ENCODE measurements at regions not wholly inside any gene's neighbourhood (a gene's known extent, or its start where the extent isn't known, plus 50 kb on each side); places are given as distances from the start of the nearest gene placed in this dataset.

- Histone ChIP-seq H3K79me2 (ENCODE audit: control insufficient read depth in 1 of 2, insufficient read depth in 2 of 2, low read length in 2 of 2) (no peaks in the 10 kb centered on the region), H4K8ac (ENCODE audit: extremely low read depth, insufficient read depth, low read length) (no peak overlapping the region), H3K79me1 (ENCODE audit: low read depth, low read length) (no peaks in the 10 kb centered on the region), H2BK120ac (replicated peaks; ENCODE audit: low read depth, low read length) (no peak overlapping the region), H3K27me3 (replicated peaks in 1 of 4; ENCODE audit: control insufficient read depth in 3 of 4, extremely low read depth in 1 of 4, insufficient read depth in 3 of 4, low read length in 3 of 4) (no peaks in the 10 kb centered on the region), H2BK5ac (ENCODE audit: low read depth, low read length) (no peak overlapping the region), H4K91ac (replicated peaks; ENCODE audit: insufficient read length, low read length) (no peak overlapping the region), H3K23ac (ENCODE audit: insufficient read length) (no peak overlapping the region), H3K4ac (replicated peaks; ENCODE audit: insufficient read length, low read depth, low read length) (no peak overlapping the region), H3K14ac (ENCODE audit: insufficient read length) (no peak overlapping the region), H3K56ac (replicated peaks; ENCODE audit: insufficient read length, low read depth, low read length) (no peak overlapping the region), H3K23me2 (ENCODE audit: low read depth, low read length) (no peaks in the 10 kb centered on the region), H2BK12ac (ENCODE audit: low read depth, low read length) (no peak overlapping the region), H2AFZ (ENCODE audit: low read length) (no peak overlapping the region), H3K4me1 (replicated peaks in 1 of 4; ENCODE audit: control insufficient read depth in 3 of 4, insufficient read depth in 4 of 4, low read length in 3 of 4) (no peaks in the 10 kb centered on the region), H2AK5ac (ENCODE audit: low read depth, low read length) (no peak overlapping the region), H3K36me3 (ENCODE audit: control insufficient read depth in 2 of 4, insufficient read depth in 4 of 4, low read length in 3 of 4) (no peaks in the 10 kb centered on the region), H3K9me3 (ENCODE audit: insufficient read depth in 2 of 2, low read depth in 1 of 2, low read length in 1 of 2) (peaks cover 1 to 8% of the 10 kb centered on the region in 2 experiments; a peak in 3 of 4 replicates), H4K5ac (ENCODE audit: insufficient read length, low read depth, low read length) (no peak overlapping the region), H4K20me1 (replicated peaks in 1 of 2; ENCODE audit: control insufficient read depth in 1 of 2, insufficient read depth in 2 of 2, low read length in 2 of 2) (no peaks in the 10 kb centered on the region), H2BK15ac (ENCODE audit: low read length) (no peak overlapping the region), H3K18ac (ENCODE audit: extremely low read depth, low read length) (no peak overlapping the region), H2BK20ac (ENCODE audit: low read length) (no peak overlapping the region), H3K4me2 (ENCODE audit: insufficient read depth in 1 of 2, low read depth in 2 of 2, low read length in 2 of 2) (no peak overlapping the region), H3K4me3 (ENCODE audit: extremely low read depth in 1 of 4, insufficient read depth in 2 of 4, low read depth in 3 of 4, low read length in 4 of 4) (no peak overlapping the region), H3K9ac (replicated peaks in 1 of 4; ENCODE audit: extremely low read depth in 1 of 4, low read depth in 3 of 4, low read length in 3 of 4) (no peak overlapping the region), H3K27ac (ENCODE audit: low read depth, low read length) (no peak overlapping the region)
- FAIRE-seq (no peak), DNase-seq (ENCODE audit: low read depth in 1 of 2, low spot score in 2 of 2) (no peak)
- POLR2A ChIA-PET (ENCODE audit: partially characterized antibody), result no interaction called here
- CTCF ChIA-PET (ENCODE audit: partially characterized antibody), result interaction anchor here (1.4 to 3.5 kb wide), 3 partner anchors 32 to 239 kb away, joined by 3 to 14 read pairs (median 6); no protein-coding TSS in a partner anchor
- 96% methylated on average over 4 of the region's 4 CpGs; no CpG with 5 or more reads in 1 of the 2 experiments for WGBS, 2 experiments (ENCODE audit: extremely low coverage in 1 of 2, insufficient coverage in 1 of 2, insufficient read length in 1 of 2, insufficient replicate concordance in 2 of 2, low coverage in 1 of 2, low lambda C conversion rate in 2 of 2, missing lambda C conversion rate in 1 of 2)
- TF ChIP-seq CEBPB (IDR thresholded peaks at IDR 0.05; ENCODE audit: low read depth, low read length) (no peak), SP4 (IDR thresholded peaks at IDR 0.05; ENCODE audit: low read length) (no peak), ATF3 (IDR thresholded peaks at IDR 0.05; ENCODE audit: insufficient read depth, low read depth, low read length) (no peak), SP2 (IDR thresholded peaks at IDR 0.05; ENCODE audit: low read length) (no peak), SUZ12 (IDR thresholded peaks at IDR 0.05; ENCODE audit: low read length) (no peak), CBX8 (IDR thresholded peaks at IDR 0.05; ENCODE audit: borderline replicate concordance, low read depth, low read length) (no peak), TBP (IDR thresholded peaks at IDR 0.05; ENCODE audit: low read depth, low read length) (no peak), HDAC2 (IDR thresholded peaks at IDR 0.05; ENCODE audit: borderline replicate concordance in 1 of 2, low read depth in 2 of 2, low read length in 2 of 2) (no peak), BCL11A (IDR thresholded peaks at IDR 0.05; ENCODE audit: low read depth in 2 of 2, low read length in 2 of 2) (no peak), NRF1 (IDR thresholded peaks at IDR 0.05; ENCODE audit: low read depth, low read length) (no peak), MAFK (IDR thresholded peaks at IDR 0.05; ENCODE audit: low read depth, low read length) (no peak), POU5F1 (IDR thresholded peaks at IDR 0.05; ENCODE audit: low read depth, low read length) (no peak), SIN3A (conservative IDR thresholded peaks at IDR 0.05 in 1 of 2, IDR thresholded peaks at IDR 0.05 in 1 of 2; ENCODE audit: low read depth in 1 of 2, low read length in 2 of 2) (no peak), JUN (IDR thresholded peaks at IDR 0.05; ENCODE audit: low read depth, low read length) (no peak), BRCA1 (IDR thresholded peaks at IDR 0.05; ENCODE audit: low read depth, low read length) (no peak)
Measured at GRCh38 chr4:114420069-114420468, 178.5 kb upstream of the UGT8 start.

All from H1 (cell line).